ENCODE measurements at regions not wholly inside any gene's neighbourhood (a gene's known extent, or its start where the extent isn't known, plus 50 kb on each side); places are given as distances from the start of the nearest gene placed in this dataset.

- Histone ChIP-seq H3K9me3 (peaks cover 0 to 4% of the 10 kb centered on the region in 2 donors), H3K36me3 (no peaks in the 10 kb centered on the region), H3K4me1 (no peaks in the 10 kb centered on the region), H3K27me3 (no peaks in the 10 kb centered on the region), H3K4me3 (no peak overlapping the region), H3K27ac (no peak overlapping the region)
- intact Hi-C loops (cut with DNase I; ENCODE audit: low total_unique reads): no loop called here
- no peak for TF ChIP-seq CTCF (IDR thresholded peaks at IDR 0.05)
- no peak for TF ChIP-seq POLR2A (IDR thresholded peaks at IDR 0.05)
- DNase-seq: no peak
Measured at GRCh38 chr3:189547448-189547847, 83.7 kb upstream of the TP63 start.

- no peak for DNase-seq
- H3K9me3 ChIP-seq: peaks cover 0 to 4% of the 10 kb centered on the region in 2 donors
- intact Hi-C loops (cut with DNase I; ENCODE audit: low total_unique reads): no loop called here
- H3K36me3 ChIP-seq: no peaks in the 10 kb centered on the region
- no peak overlapping the region for H3K27ac ChIP-seq
- H3K27me3 ChIP-seq: no peaks in the 10 kb centered on the region
- H3K4me1 ChIP-seq: no peaks in the 10 kb centered on the region
- no peak overlapping the region for H3K4me3 ChIP-seq
- TF ChIP-seq CTCF (IDR thresholded peaks at IDR 0.05): no peak
- no peak for TF ChIP-seq POLR2A (IDR thresholded peaks at IDR 0.05)
Measured at GRCh38 chr3:189548053-189548452, 83.1 kb upstream of the TP63 start.

- intact Hi-C loops (cut with DNase I; ENCODE audit: low total_unique reads): no loop called here
- Histone ChIP-seq H3K27ac (no peak overlapping the region), H3K4me1 (no peaks in the 10 kb centered on the region), H3K9me3 (peaks cover 0 to 4% of the 10 kb centered on the region in 2 donors), H3K36me3 (no peaks in the 10 kb centered on the region), H3K4me3 (no peak overlapping the region), H3K27me3 (no peaks in the 10 kb centered on the region)
- TF ChIP-seq POLR2A (IDR thresholded peaks at IDR 0.05): no peak
- no peak for TF ChIP-seq CTCF (IDR thresholded peaks at IDR 0.05)
- no peak for DNase-seq
Measured at GRCh38 chr3:189551007-189551406, 80.2 kb upstream of the TP63 start.

GRCh38 chr3:189554868-189555557 lies 76.2 kb upstream of the TP63 start:
- Histone ChIP-seq H3K36me3 (no peaks in the 10 kb centered on the region), H3K4me3 (no peak overlapping the region), H3K27me3 (no peaks in the 10 kb centered on the region), H3K4me1 (no peaks in the 10 kb centered on the region), H3K27ac (no peak overlapping the region), H3K9me3 (peaks cover 0 to 4% of the 10 kb centered on the region in 2 donors)
- TF ChIP-seq POLR2A (IDR thresholded peaks at IDR 0.05) (no peak), CTCF (IDR thresholded peaks at IDR 0.05) (no peak)
- intact Hi-C loops (cut with DNase I; ENCODE audit: low total_unique reads): no loop called here
- no peak for DNase-seq

GRCh38 chr3:189555558-189555881 lies 75.7 kb upstream of the TP63 start:
- TF ChIP-seq POLR2A (IDR thresholded peaks at IDR 0.05) (no peak), CTCF (IDR thresholded peaks at IDR 0.05) (no peak)
- Histone ChIP-seq H3K4me1 (no peaks in the 10 kb centered on the region), H3K9me3 (peaks cover 0 to 4% of the 10 kb centered on the region in 2 donors), H3K36me3 (no peaks in the 10 kb centered on the region), H3K4me3 (no peak overlapping the region), H3K27me3 (no peaks in the 10 kb centered on the region), H3K27ac (no peak overlapping the region)
- no peak for DNase-seq
- intact Hi-C loops (cut with DNase I; ENCODE audit: low total_unique reads): no loop called here
